Type B pancreatic cell (in vitro differentiated cells): ENCODE measurements at regions not wholly inside any gene's neighbourhood (a gene's known extent, or its start where the extent isn't known, plus 50 kb on each side); places are given as distances from the start of the nearest gene placed in this dataset.

Experiments
- DNase-seq: peaks from one replicate; pipeline ENCODE4 v3.0.0; 2021; ENCODE audit warnings: mixed read lengths; ENCODE audit not compliant: unreplicated experiment; ENCODE audit errors: extremely low spot score
- H3K27ac Mint-ChIP-seq: 2 replicates; pipeline ENCODE4 v1.8.0; 2021; ENCODE audit warnings: mild to moderate bottlenecking, mixed read lengths
- H3K27me3 Mint-ChIP-seq: 2 replicates; pipeline ENCODE4 v1.8.0; 2021; ENCODE audit warnings: mixed read lengths
- H3K36me3 Mint-ChIP-seq: 2 replicates; pipeline ENCODE4 v1.8.0; 2021; ENCODE audit warnings: mixed read lengths
- H3K4me1 Mint-ChIP-seq: one replicate; pipeline ENCODE4 v1.8.0; 2021; ENCODE audit warnings: mixed read lengths; ENCODE audit not compliant: unreplicated experiment
- H3K4me3 Mint-ChIP-seq: 2 replicates; pipeline ENCODE4 v1.8.0; 2021; ENCODE audit warnings: mild to moderate bottlenecking, mixed read lengths
- H3K9me3 Mint-ChIP-seq: 2 replicates; pipeline ENCODE4 v1.8.0; 2021; ENCODE audit warnings: mixed read lengths
- TF ChIP-seq, protein P1 (sequence below): fragments of 200-600 bp; sonication (generic); conservative IDR thresholded peaks from 2 replicates; pipeline ENCODE4 v1.5.0; 2021; ENCODE audit warnings: antibody characterized with exemption, mild to moderate bottlenecking

DNA sequence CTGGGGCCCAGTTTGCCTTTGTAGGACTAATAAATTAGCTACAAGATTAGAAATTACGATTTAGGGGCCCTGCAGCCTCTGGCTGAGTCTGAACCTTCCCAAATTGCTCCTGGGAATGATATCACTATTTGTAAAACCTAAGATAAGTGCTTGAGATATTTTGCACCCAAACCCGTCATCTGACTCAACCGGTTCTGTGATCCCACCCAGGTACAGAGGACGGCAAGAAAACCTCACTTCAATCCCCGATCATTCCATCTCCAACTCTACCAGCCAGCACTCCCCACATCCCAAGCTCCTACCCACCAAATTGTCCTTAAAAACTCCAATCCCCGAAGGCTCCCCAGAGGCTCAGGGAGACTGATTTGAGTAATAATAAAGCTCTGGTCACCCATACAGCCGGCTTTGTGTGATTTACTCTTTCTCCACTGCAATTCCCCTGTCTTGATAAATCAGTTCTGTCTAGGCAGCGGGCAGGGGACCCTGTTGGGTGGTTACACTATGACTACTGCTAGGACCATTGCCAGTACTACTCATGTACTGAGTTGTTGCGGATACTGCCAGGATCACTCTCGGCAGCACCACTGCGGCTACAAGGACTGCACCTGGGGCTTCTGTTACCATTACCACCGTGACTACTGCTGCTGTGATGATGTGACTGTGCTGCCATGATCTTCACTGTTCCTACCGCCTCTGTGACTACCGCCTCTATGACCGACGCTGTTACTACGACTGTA lies 73.1 kb downstream of the IRF8 start:
- DNase-seq: no peak
- Mint-ChIP-seq H3K4me3 (peak overlapping the region; percentile 60), H3K36me3 (peaks cover 3% of the 10 kb centered on the region), H3K4me1 (peaks cover 43% of the 10 kb centered on the region), H3K27me3 (peaks cover 36% of the 10 kb centered on the region), H3K27ac (peak overlapping the region; percentile 82), H3K9me3 (peaks cover 4% of the 10 kb centered on the region)
- TF ChIP-seq, protein P1, sequence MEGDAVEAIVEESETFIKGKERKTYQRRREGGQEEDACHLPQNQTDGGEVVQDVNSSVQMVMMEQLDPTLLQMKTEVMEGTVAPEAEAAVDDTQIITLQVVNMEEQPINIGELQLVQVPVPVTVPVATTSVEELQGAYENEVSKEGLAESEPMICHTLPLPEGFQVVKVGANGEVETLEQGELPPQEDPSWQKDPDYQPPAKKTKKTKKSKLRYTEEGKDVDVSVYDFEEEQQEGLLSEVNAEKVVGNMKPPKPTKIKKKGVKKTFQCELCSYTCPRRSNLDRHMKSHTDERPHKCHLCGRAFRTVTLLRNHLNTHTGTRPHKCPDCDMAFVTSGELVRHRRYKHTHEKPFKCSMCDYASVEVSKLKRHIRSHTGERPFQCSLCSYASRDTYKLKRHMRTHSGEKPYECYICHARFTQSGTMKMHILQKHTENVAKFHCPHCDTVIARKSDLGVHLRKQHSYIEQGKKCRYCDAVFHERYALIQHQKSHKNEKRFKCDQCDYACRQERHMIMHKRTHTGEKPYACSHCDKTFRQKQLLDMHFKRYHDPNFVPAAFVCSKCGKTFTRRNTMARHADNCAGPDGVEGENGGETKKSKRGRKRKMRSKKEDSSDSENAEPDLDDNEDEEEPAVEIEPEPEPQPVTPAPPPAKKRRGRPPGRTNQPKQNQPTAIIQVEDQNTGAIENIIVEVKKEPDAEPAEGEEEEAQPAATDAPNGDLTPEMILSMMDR: no peak

DNA sequence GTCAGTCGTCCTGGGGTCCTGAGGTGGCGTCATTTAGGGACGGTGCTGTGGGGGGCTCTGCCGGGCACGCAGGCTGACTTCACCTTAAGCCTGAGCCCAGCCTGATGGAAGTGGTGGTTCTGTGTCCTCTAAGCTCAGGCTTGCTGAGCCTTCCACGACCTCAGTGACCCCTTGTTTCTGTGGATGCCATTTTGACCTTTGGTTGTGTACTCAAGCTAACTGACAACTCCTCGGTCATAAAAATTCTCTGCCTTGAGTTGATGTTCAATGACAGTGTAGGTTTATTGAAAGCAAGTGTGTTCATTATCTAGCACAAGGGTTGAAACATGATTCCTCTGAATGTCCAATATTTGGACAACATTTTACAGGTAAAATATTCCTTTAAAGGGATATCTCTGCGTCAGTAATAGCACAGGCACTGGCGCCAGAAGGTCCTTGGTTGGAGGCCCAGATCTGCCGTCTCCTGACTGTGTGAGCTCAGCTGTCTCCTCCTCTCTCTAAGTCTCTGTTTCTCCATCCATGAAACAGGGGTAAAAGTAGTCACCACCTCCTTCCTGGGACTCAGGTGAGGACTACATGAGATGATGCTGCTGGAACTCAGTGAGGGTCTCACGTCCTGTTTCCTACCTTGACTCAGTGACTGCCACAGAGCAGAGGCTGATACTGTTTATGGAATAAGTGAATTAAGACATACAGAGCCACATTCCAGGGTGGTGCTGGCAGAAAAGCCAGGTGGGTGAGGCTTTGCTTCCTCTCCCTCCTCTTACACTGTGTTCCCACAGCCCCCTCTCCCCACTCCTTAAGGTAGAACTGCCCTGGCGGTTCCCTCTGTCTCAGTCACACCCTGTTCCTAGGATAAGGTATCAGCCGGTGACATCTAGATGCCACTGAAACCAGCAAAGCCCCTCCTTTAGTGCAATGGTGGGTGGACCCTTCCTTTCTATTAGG lies 75.7 kb downstream of the IRF8 start:
- Mint-ChIP-seq H3K4me3 (peak overlapping the region; percentile 68), H3K27ac (peak overlapping the region; percentile 90), H3K9me3 (peaks cover 4% of the 10 kb centered on the region)

DNA sequence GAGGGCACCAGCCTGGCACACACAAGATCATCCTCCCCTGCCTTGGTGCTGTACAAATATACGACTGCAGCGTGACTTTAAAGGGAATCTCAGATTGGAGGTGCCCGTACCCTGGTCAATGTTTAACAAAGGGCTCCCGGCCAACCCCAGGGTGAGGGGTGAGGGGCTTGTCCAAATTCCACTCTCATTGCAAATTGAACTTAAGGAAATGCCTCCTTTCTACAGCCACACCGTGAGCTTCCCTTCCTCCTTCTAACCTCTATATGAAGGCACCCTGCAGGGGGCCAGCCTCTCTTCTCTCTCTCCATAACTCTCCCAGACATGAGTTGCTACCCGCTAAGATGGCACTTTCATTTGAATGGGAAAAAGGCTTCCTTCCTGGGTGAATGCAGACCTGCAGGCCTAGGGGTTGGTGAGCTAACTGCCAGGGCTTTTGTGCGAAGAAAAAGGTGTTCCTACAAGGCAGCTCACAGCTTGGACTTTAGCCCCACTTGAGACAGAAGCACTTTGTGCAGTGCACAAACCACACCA lies 76.6 kb downstream of the IRF8 start:
- TF ChIP-seq, protein P1: no peak
- H3K9me3 Mint-ChIP-seq: peaks cover 4% of the 10 kb centered on the region
- H3K4me1 Mint-ChIP-seq: peaks cover 38% of the 10 kb centered on the region
- DNase-seq: no peak
- peak overlapping the region; percentile 90 for H3K27ac Mint-ChIP-seq
- peaks cover 31% of the 10 kb centered on the region for H3K27me3 Mint-ChIP-seq
- H3K4me3 Mint-ChIP-seq: peak overlapping the region; percentile 68
- H3K36me3 Mint-ChIP-seq: peaks cover 3% of the 10 kb centered on the region

More for the DNA sequence above, 75.7 kb downstream of the IRF8 start:
- Mint-ChIP-seq H3K4me1 (peaks cover 46% of the 10 kb centered on the region), H3K27me3 (peaks cover 30% of the 10 kb centered on the region), H3K36me3 (peaks cover 3% of the 10 kb centered on the region)
- DNase-seq: no peak
- TF ChIP-seq, protein P1: no peak

DNA sequence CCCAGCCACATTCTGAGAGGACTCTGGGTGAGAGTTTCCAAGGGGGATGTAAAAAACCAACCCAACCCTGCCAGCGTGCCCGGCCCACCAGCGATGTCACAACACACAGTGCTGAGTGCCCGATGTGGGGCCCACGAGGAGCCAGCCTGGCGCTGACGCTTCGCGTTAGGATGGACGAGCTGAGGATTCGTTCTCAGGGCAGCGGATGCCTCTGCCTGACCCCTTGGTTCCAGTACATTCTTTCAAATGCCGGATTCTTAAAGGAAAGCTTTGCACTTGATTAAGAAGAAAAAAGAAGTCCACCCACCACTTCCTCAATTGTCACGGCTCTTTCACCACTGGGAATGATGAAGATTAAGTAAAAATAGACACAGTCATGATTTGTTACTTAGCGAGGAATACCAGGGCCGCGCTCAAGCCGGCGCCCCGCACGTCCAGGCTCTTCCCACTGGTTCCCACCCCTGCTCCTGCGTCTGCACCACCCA lies 79.4 kb downstream of the IRF8 start:
- H3K4me3 Mint-ChIP-seq: no peak overlapping the region
- peaks cover 3% of the 10 kb centered on the region for H3K36me3 Mint-ChIP-seq
- no peak overlapping the region for H3K27ac Mint-ChIP-seq
- no peak for DNase-seq
- H3K9me3 Mint-ChIP-seq: peaks cover 4% of the 10 kb centered on the region
- TF ChIP-seq, protein P1: no peak
- H3K4me1 Mint-ChIP-seq: peaks cover 29% of the 10 kb centered on the region
- H3K27me3 Mint-ChIP-seq: peaks cover 35% of the 10 kb centered on the region

DNA sequence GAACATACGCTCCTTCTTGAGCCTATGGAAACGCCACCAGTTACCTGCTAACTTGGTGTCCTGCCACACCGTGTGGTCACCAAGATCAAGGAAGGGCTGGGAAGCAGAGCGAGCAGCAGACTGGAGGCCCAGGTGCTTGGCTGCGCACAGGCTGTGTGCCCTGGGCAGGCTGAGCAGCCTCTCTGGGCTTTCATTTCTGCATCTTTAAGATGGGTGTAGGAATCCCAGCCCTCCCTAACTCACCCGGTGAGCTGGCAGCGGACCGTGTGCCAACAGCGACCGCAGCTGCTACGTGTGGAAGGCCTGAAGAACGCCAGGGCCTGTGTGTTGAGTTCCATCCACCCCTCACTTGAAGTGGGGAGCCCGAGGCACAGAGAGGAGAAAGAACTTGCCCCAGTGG lies 80.0 kb downstream of the IRF8 start:
- H3K27me3 Mint-ChIP-seq: peaks cover 35% of the 10 kb centered on the region
- H3K9me3 Mint-ChIP-seq: peaks cover 3% of the 10 kb centered on the region
- no peak for DNase-seq
- peaks cover 2% of the 10 kb centered on the region for H3K36me3 Mint-ChIP-seq
- no peak overlapping the region for H3K27ac Mint-ChIP-seq
- TF ChIP-seq, protein P1: no peak
- H3K4me3 Mint-ChIP-seq: no peak overlapping the region
- peaks cover 29% of the 10 kb centered on the region for H3K4me1 Mint-ChIP-seq
